B cell (primary cell): ENCODE measurements at regions not wholly inside any gene's neighbourhood (a gene's known extent, or its start where the extent isn't known, plus 50 kb on each side); places are given as distances from the start of the nearest gene placed in this dataset.

ENCODE experiments used
- ATAC-seq: fragments of 200-7000 bp; cut with Tn5 transposase; one replicate; pipeline ENCODE4 v1.10.0; 2021; ENCODE audit warnings: low read depth, mild to moderate bottlenecking, moderate number of reproducible peaks, moderate library complexity
- CTCF ChIA-PET: fragments of 350-600 bp; sonication (Branson Sonifier 250); formaldehyde crosslinking; loops from one replicate; lab custom pipeline; 2021; ENCODE audit warnings: antibody characterized with exemption, inconsistent platforms; lab: Charles Lee
- POLR2A ChIA-PET: fragments of 350-600 bp; sonication (Branson Sonifier 250); formaldehyde crosslinking; loops from one replicate; lab custom pipeline; 2021; ENCODE audit warnings: antibody characterized with exemption; lab: Charles Lee
- DNase-seq: peaks from one replicate; pipeline ENCODE4 v3.0.0; 2013
- H2AFZ ChIP-seq: 2 replicates; pipeline ENCODE4 v1.6.1; 2012; ENCODE audit warnings: mild to moderate bottlenecking, low read depth, low read length; ENCODE audit not compliant: insufficient read depth, poor library complexity, severe bottlenecking
- H3K27ac ChIP-seq, 2 donors: 1 replicate in 1 of 2; 2 replicates in 1 of 2; pipeline ENCODE4 v1.5.1; 2012 to 2013; ENCODE audit warnings: low read length in 2 of 2, mild to moderate bottlenecking in 2 of 2, moderate library complexity in 1 of 2
- H3K27me3 ChIP-seq, 4 experiments: fragments of 200-600 bp in 1 of 4; sonication (generic) in 1 of 4; replicated peaks in 1 of 4; 1 replicate in 2 of 4; 2 replicates in 2 of 4; pipeline versions ENCODE4 v1.6.1 to v1.7.0; 2013 to 2016; ENCODE audit warnings: low read length in 3 of 4, mild to moderate bottlenecking in 2 of 4, mixed read lengths in 1 of 4, moderate library complexity in 1 of 4; ENCODE audit not compliant: insufficient read depth in 4 of 4, control insufficient read depth in 3 of 4; ENCODE audit errors: control extremely low read depth in 1 of 4
- H3K36me3 ChIP-seq, 2 experiments: replicated peaks in 1 of 2; 1 replicate in 1 of 2; 2 replicates in 1 of 2; pipeline versions ENCODE4 v1.6.1 to v1.7.1; 2013; ENCODE audit warnings: low read length in 1 of 2; ENCODE audit not compliant: insufficient read depth in 2 of 2, control insufficient read depth in 1 of 2; ENCODE audit errors: control extremely low read depth in 1 of 2, extremely low read depth in 1 of 2
- H3K4me1 ChIP-seq, 2 donors: fragments of 200-600 bp in 1 of 2; sonication (generic) in 1 of 2; 1 replicate in 1 of 2; 2 replicates in 1 of 2; pipeline versions ENCODE4 v1.5.1 to v1.6.1; 2013 to 2017; ENCODE audit warnings: low read length in 2 of 2; ENCODE audit not compliant: control insufficient read depth in 2 of 2, insufficient read depth in 2 of 2
- H3K4me2 ChIP-seq: replicated peaks from 2 replicates; pipeline ENCODE3; 2012; ENCODE audit warnings: mild to moderate bottlenecking, low read depth, low read length; ENCODE audit not compliant: poor library complexity, severe bottlenecking
- H3K4me3 ChIP-seq, 5 experiments: fragments of 200-600 bp in 1 of 5; sonication (generic) in 1 of 5; 1 replicate in 3 of 5; 2 replicates in 2 of 5; pipeline versions ENCODE4 v1.5.1 to v1.7.0; 2011 to 2016; ENCODE audit warnings: low read length in 4 of 5, mild to moderate bottlenecking in 4 of 5, low read depth in 2 of 5, control low read depth in 1 of 5, moderate library complexity in 1 of 5; ENCODE audit not compliant: insufficient read depth in 1 of 5; ENCODE audit errors: control extremely low read depth in 1 of 5, extremely low read depth in 1 of 5
- H3K79me2 ChIP-seq: fragments of 200-600 bp; sonication (generic); one replicate; pipeline ENCODE4 v1.6.0; 2016; ENCODE audit warnings: low read length; ENCODE audit not compliant: control insufficient read depth, insufficient read depth
- H3K9ac ChIP-seq: fragments of 200-600 bp; sonication (generic); 2 replicates; pipeline ENCODE4 v1.6.1; 2017; ENCODE audit warnings: mild to moderate bottlenecking, low read length, moderate library complexity
- H3K9me3 ChIP-seq, 3 donors: one replicate each; pipeline versions ENCODE4 v1.6.1 to v1.7.1; 2013; ENCODE audit warnings: low read length in 2 of 3; ENCODE audit not compliant: control insufficient read depth in 2 of 3, insufficient read depth in 1 of 3; ENCODE audit errors: control extremely low read depth in 1 of 3
- H4K20me1 ChIP-seq: 2 replicates; pipeline ENCODE4 v1.6.0; 2012; ENCODE audit warnings: mild to moderate bottlenecking, low read length; ENCODE audit not compliant: insufficient read depth, control insufficient read depth, poor library complexity, severe bottlenecking
- H3K27ac Mint-ChIP-seq: one replicate; pipeline ENCODE4 v1.8.0; 2021; ENCODE audit warnings: mixed read lengths
- H3K27me3 Mint-ChIP-seq: one replicate; pipeline ENCODE4 v1.8.0; 2021; ENCODE audit warnings: mixed read lengths
- H3K4me1 Mint-ChIP-seq: one replicate; pipeline ENCODE4 v1.8.0; 2021; ENCODE audit warnings: mixed read lengths
- H3K4me3 Mint-ChIP-seq: one replicate; pipeline ENCODE4 v1.8.0; 2021; ENCODE audit warnings: mixed read lengths
- H3K9me3 Mint-ChIP-seq: one replicate; pipeline ENCODE4 v1.8.0; 2022; ENCODE audit warnings: mixed read lengths; ENCODE audit not compliant: insufficient read depth
- EZH2 ChIP-seq: IDR thresholded peaks from 2 replicates; pipeline ENCODE4 v1.6.1; 2012; ENCODE audit warnings: borderline replicate concordance, low read depth, mild to moderate bottlenecking, moderate library complexity, low read length; ENCODE audit not compliant: insufficient read depth, poor library complexity, severe bottlenecking
- WGBS: methylation state at CpG from one replicate; pipeline ENCODE4 v1.1.5; 2013; ENCODE audit warnings: missing lambda C conversion rate; ENCODE audit not compliant: insufficient coverage; 5-methylcytosine and 5-hydroxymethylcytosine counted together
- intact Hi-C: fragments of 100-400 bp; cut with micrococcal nuclease; formaldehyde crosslinking; loops from one replicate; pipeline ENCODE4 v1.10.0; 2022
- TF ChIP-seq, protein P1 (sequence below): fragments of 200-600 bp; IDR thresholded peaks from one replicate; pipeline ENCODE4 v1.8.0; 2022; ENCODE audit warnings: antibody characterized with exemption, mild to moderate bottlenecking

DNA sequence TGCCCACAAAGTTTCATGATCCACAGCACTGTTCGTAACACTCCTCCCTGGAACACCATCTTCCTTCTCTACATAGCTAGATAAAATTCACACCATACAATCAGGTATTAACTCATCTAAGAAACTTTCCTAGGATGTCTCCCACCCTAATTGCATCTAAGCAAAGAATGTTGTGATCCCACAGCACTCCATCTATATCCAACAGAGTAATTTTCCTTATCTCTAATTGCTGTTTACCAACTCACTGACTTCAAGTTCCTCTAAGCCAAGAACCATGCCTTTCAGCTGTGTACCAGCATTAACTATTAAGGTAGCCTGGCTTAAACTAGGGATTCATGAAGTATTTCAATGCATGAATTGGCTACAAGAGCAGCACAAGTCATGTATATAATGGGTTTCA, 114.2 kb downstream of the SIPA1L2 start:
- Histone ChIP-seq H3K4me3 (no peak overlapping the region), H3K4me2 (no peak overlapping the region), H3K27me3 (peaks cover 0 to 4% (median 0%) of the 10 kb centered on the region in 4 experiments), H3K4me1 (no peaks in the 10 kb centered on the region), H3K9ac (no peak overlapping the region), H3K79me2 (no peaks in the 10 kb centered on the region), H3K36me3 (no peaks in the 10 kb centered on the region), H3K9me3 (no peaks in the 10 kb centered on the region), H4K20me1 (no peaks in the 10 kb centered on the region), H2AFZ (no peak overlapping the region), H3K27ac (no peak overlapping the region)
- Mint-ChIP-seq H3K27ac (no peak overlapping the region), H3K4me3 (no peak overlapping the region), H3K27me3 (peaks cover 3% of the 10 kb centered on the region), H3K4me1 (no peaks in the 10 kb centered on the region), H3K9me3 (no peaks in the 10 kb centered on the region)
- DNase-seq (no peak), ATAC-seq (no peak)
- 75% methylated on average over 1 of the region's 1 CpG for WGBS
- TF ChIP-seq, protein P1, sequence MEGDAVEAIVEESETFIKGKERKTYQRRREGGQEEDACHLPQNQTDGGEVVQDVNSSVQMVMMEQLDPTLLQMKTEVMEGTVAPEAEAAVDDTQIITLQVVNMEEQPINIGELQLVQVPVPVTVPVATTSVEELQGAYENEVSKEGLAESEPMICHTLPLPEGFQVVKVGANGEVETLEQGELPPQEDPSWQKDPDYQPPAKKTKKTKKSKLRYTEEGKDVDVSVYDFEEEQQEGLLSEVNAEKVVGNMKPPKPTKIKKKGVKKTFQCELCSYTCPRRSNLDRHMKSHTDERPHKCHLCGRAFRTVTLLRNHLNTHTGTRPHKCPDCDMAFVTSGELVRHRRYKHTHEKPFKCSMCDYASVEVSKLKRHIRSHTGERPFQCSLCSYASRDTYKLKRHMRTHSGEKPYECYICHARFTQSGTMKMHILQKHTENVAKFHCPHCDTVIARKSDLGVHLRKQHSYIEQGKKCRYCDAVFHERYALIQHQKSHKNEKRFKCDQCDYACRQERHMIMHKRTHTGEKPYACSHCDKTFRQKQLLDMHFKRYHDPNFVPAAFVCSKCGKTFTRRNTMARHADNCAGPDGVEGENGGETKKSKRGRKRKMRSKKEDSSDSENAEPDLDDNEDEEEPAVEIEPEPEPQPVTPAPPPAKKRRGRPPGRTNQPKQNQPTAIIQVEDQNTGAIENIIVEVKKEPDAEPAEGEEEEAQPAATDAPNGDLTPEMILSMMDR, result no peak
- no peak for TF ChIP-seq EZH2
- ChIA-PET CTCF (no interaction called here), POLR2A (no interaction called here)
- intact Hi-C loops, result no loop called here

DNA sequence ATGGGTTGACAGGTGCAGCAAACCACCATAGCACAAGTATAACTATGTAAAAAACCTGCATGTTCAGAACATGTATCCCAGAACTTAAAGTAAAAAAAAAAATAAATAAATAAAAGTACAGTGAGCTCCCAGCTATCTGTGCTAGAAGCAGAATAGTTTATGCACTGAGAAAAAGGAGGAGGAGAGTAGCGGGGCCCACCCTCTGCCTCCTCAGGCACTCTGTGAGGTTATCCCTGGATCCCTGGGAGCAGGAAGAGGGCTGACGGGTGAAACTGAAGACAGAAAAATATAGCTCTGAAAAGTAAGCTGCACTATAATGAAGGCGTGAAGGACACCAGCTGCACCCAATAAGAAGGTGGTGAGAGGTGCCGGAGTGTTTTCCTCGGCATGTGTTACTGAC, 117.2 kb downstream of the SIPA1L2 start:
- Histone ChIP-seq H3K79me2 (no peaks in the 10 kb centered on the region), H3K27ac (no peak overlapping the region), H3K27me3 (peaks cover 0 to 4% (median 0%) of the 10 kb centered on the region in 4 experiments), H3K9me3 (peaks cover 0 to 2% (median 0%) of the 10 kb centered on the region in 3 donors), H3K9ac (no peak overlapping the region), H3K4me2 (no peak overlapping the region), H3K4me3 (no peak overlapping the region), H3K4me1 (no peaks in the 10 kb centered on the region), H3K36me3 (no peaks in the 10 kb centered on the region), H2AFZ (no peak overlapping the region), H4K20me1 (no peaks in the 10 kb centered on the region)
- WGBS, result 89% methylated on average over 4 of the region's 5 CpGs
- H3K27ac Mint-ChIP-seq, result no peak overlapping the region
- intact Hi-C loops, result no loop called here
- H3K27me3 Mint-ChIP-seq, result peaks cover 13% of the 10 kb centered on the region
- POLR2A ChIA-PET, result no interaction called here
- H3K4me1 Mint-ChIP-seq, result no peaks in the 10 kb centered on the region
- CTCF ChIA-PET, result no interaction called here
- ATAC-seq (no peak), DNase-seq (no peak)
- no peaks in the 10 kb centered on the region for H3K9me3 Mint-ChIP-seq
- TF ChIP-seq, protein P1, result no peak
- TF ChIP-seq EZH2, result no peak
- H3K4me3 Mint-ChIP-seq, result no peak overlapping the region
